ENCODE measurements at regions not wholly inside any gene's neighbourhood (a gene's known extent, or its start where the extent isn't known, plus 50 kb on each side); places are given as distances from the start of the nearest gene placed in this dataset.

DNA sequence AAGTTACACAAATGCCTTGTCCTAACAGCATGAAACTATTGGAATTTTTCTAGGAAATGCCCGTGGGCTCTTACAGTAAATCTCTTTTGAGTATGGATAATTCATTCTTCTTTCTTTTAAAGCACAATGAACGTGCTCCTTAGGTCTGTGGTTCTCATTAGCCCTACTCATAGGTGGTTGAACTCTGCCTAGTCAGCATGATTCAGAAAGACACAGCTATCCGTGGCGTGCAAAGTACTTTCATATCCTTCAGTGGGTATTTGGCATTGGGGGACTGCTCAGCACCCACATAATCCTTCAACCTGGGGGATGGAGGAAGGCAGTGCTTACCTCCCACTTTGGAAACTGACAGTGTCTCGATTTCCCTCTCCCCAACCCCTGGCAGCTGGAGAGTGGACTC is 462.0 kb upstream of the CLINT1 start (continued):
- TF ChIP-seq, protein P1, sequence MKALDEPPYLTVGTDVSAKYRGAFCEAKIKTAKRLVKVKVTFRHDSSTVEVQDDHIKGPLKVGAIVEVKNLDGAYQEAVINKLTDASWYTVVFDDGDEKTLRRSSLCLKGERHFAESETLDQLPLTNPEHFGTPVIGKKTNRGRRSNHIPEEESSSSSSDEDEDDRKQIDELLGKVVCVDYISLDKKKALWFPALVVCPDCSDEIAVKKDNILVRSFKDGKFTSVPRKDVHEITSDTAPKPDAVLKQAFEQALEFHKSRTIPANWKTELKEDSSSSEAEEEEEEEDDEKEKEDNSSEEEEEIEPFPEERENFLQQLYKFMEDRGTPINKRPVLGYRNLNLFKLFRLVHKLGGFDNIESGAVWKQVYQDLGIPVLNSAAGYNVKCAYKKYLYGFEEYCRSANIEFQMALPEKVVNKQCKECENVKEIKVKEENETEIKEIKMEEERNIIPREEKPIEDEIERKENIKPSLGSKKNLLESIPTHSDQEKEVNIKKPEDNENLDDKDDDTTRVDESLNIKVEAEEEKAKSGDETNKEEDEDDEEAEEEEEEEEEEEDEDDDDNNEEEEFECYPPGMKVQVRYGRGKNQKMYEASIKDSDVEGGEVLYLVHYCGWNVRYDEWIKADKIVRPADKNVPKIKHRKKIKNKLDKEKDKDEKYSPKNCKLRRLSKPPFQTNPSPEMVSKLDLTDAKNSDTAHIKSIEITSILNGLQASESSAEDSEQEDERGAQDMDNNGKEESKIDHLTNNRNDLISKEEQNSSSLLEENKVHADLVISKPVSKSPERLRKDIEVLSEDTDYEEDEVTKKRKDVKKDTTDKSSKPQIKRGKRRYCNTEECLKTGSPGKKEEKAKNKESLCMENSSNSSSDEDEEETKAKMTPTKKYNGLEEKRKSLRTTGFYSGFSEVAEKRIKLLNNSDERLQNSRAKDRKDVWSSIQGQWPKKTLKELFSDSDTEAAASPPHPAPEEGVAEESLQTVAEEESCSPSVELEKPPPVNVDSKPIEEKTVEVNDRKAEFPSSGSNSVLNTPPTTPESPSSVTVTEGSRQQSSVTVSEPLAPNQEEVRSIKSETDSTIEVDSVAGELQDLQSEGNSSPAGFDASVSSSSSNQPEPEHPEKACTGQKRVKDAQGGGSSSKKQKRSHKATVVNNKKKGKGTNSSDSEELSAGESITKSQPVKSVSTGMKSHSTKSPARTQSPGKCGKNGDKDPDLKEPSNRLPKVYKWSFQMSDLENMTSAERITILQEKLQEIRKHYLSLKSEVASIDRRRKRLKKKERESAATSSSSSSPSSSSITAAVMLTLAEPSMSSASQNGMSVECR (CRISPR knock-in tag; IDR thresholded peaks at IDR 0.05; ENCODE audit: borderline replicate concordance): no peak
- TF ChIP-seq, protein P2, sequence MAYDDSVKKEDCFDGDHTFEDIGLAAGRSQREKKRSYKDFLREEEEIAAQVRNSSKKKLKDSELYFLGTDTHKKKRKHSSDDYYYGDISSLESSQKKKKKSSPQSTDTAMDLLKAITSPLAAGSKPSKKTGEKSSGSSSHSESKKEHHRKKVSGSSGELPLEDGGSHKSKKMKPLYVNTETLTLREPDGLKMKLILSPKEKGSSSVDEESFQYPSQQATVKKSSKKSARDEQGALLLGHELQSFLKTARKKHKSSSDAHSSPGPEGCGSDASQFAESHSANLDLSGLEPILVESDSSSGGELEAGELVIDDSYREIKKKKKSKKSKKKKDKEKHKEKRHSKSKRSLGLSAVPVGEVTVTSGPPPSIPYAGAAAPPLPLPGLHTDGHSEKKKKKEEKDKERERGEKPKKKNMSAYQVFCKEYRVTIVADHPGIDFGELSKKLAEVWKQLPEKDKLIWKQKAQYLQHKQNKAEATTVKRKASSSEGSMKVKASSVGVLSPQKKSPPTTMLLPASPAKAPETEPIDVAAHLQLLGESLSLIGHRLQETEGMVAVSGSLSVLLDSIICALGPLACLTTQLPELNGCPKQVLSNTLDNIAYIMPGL (CRISPR knock-in tag; IDR thresholded peaks at IDR 0.05): no peak
- no peak for TF ChIP-seq GABPB1 (CRISPR knock-in tag; IDR thresholded peaks at IDR 0.05)
- TF ChIP-seq GTF2I (CRISPR knock-in tag; conservative IDR thresholded peaks at IDR 0.05): no peak
- no peak for TF ChIP-seq KAT7 (CRISPR knock-in tag; IDR thresholded peaks at IDR 0.05; ENCODE audit: borderline replicate concordance)
- no peak for TF ChIP-seq ZNF281 (CRISPR knock-in tag; IDR thresholded peaks at IDR 0.05)
- TF ChIP-seq TP53 (CRISPR knock-in tag; IDR thresholded peaks at IDR 0.05): no peak
- TF ChIP-seq, protein P3, sequence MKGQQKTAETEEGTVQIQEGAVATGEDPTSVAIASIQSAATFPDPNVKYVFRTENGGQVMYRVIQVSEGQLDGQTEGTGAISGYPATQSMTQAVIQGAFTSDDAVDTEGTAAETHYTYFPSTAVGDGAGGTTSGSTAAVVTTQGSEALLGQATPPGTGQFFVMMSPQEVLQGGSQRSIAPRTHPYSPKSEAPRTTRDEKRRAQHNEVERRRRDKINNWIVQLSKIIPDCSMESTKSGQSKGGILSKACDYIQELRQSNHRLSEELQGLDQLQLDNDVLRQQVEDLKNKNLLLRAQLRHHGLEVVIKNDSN (CRISPR knock-in tag; IDR thresholded peaks at IDR 0.05): no peak

DNA sequence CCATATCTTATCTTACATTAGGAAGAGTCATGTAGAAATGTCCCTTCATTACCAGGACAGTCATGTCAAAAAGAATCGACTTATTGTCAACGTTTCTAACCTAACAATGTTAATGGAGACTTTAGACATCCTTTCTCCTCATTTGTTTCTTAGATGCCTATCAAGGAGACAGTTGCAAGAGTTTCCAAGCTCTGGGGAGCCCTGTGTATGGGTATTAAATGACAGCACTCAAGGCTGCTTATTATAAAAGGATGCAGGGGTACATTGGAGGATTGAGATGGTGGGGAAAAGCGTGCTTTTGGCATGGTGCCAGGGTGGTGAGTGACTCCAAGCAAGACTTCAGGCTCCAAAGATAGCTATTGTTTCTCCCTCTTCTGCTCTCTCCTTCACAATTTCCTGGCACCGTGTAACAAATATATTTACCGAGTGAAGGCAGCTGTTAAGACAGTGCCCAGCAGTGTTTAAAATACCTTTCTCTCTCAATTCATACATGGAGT is 461.3 kb upstream of the CLINT1 start:
- ChIA-PET POLR2A (no interaction called here), CTCF (interaction anchor here (0.7 kb wide), 1 partner anchor 319 kb away, joined by 4 read pairs; no protein-coding TSS in a partner anchor)
- no peak overlapping the region for H3K27ac Mint-ChIP-seq
- no peak for ATAC-seq
- no peaks in the 10 kb centered on the region for H3K36me3 Mint-ChIP-seq
- no peak overlapping the region for H3K4me3 Mint-ChIP-seq
- peaks cover 20% of the 10 kb centered on the region for H3K4me1 Mint-ChIP-seq
- DNase-seq (ENCODE audit: low spot score): no peak
- H3K9me3 Mint-ChIP-seq: no peaks in the 10 kb centered on the region
- no peaks in the 10 kb centered on the region for H3K27me3 Mint-ChIP-seq (ENCODE audit: low read depth)
- TF ChIP-seq ATF1 (CRISPR knock-in tag; IDR thresholded peaks at IDR 0.05) (no peak), KAT7 (CRISPR knock-in tag; IDR thresholded peaks at IDR 0.05; ENCODE audit: borderline replicate concordance) (no peak), IRF2 (CRISPR knock-in tag; IDR thresholded peaks at IDR 0.05; ENCODE audit: borderline replicate concordance, low read depth) (no peak)
- TF ChIP-seq, protein P4, sequence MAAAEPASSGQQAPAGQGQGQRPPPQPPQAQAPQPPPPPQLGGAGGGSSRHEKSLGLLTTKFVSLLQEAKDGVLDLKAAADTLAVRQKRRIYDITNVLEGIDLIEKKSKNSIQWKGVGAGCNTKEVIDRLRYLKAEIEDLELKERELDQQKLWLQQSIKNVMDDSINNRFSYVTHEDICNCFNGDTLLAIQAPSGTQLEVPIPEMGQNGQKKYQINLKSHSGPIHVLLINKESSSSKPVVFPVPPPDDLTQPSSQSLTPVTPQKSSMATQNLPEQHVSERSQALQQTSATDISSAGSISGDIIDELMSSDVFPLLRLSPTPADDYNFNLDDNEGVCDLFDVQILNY (CRISPR knock-in tag; IDR thresholded peaks at IDR 0.05): no peak
- TF ChIP-seq, protein P5, sequence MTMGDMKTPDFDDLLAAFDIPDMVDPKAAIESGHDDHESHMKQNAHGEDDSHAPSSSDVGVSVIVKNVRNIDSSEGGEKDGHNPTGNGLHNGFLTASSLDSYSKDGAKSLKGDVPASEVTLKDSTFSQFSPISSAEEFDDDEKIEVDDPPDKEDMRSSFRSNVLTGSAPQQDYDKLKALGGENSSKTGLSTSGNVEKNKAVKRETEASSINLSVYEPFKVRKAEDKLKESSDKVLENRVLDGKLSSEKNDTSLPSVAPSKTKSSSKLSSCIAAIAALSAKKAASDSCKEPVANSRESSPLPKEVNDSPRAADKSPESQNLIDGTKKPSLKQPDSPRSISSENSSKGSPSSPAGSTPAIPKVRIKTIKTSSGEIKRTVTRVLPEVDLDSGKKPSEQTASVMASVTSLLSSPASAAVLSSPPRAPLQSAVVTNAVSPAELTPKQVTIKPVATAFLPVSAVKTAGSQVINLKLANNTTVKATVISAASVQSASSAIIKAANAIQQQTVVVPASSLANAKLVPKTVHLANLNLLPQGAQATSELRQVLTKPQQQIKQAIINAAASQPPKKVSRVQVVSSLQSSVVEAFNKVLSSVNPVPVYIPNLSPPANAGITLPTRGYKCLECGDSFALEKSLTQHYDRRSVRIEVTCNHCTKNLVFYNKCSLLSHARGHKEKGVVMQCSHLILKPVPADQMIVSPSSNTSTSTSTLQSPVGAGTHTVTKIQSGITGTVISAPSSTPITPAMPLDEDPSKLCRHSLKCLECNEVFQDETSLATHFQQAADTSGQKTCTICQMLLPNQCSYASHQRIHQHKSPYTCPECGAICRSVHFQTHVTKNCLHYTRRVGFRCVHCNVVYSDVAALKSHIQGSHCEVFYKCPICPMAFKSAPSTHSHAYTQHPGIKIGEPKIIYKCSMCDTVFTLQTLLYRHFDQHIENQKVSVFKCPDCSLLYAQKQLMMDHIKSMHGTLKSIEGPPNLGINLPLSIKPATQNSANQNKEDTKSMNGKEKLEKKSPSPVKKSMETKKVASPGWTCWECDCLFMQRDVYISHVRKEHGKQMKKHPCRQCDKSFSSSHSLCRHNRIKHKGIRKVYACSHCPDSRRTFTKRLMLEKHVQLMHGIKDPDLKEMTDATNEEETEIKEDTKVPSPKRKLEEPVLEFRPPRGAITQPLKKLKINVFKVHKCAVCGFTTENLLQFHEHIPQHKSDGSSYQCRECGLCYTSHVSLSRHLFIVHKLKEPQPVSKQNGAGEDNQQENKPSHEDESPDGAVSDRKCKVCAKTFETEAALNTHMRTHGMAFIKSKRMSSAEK (CRISPR knock-in tag; IDR thresholded peaks at IDR 0.05; ENCODE audit: borderline replicate concordance): no peak
- TF ChIP-seq, protein P6, sequence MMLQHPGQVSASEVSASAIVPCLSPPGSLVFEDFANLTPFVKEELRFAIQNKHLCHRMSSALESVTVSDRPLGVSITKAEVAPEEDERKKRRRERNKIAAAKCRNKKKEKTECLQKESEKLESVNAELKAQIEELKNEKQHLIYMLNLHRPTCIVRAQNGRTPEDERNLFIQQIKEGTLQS (CRISPR knock-in tag; conservative IDR thresholded peaks at IDR 0.05): no peak
- TF ChIP-seq, protein P7, sequence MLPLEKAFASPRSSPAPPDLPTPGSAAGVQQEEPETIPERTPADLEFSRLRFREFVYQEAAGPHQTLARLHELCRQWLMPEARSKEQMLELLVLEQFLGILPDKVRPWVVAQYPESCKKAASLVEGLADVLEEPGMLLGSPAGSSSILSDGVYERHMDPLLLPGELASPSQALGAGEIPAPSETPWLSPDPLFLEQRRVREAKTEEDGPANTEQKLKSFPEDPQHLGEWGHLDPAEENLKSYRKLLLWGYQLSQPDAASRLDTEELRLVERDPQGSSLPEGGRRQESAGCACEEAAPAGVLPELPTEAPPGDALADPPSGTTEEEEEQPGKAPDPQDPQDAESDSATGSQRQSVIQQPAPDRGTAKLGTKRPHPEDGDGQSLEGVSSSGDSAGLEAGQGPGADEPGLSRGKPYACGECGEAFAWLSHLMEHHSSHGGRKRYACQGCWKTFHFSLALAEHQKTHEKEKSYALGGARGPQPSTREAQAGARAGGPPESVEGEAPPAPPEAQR (CRISPR knock-in tag; IDR thresholded peaks at IDR 0.05): no peak
- TF ChIP-seq, protein P8, sequence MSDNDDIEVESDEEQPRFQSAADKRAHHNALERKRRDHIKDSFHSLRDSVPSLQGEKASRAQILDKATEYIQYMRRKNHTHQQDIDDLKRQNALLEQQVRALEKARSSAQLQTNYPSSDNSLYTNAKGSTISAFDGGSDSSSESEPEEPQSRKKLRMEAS (CRISPR knock-in tag; IDR thresholded peaks at IDR 0.05): no peak
- TF ChIP-seq, protein P9, sequence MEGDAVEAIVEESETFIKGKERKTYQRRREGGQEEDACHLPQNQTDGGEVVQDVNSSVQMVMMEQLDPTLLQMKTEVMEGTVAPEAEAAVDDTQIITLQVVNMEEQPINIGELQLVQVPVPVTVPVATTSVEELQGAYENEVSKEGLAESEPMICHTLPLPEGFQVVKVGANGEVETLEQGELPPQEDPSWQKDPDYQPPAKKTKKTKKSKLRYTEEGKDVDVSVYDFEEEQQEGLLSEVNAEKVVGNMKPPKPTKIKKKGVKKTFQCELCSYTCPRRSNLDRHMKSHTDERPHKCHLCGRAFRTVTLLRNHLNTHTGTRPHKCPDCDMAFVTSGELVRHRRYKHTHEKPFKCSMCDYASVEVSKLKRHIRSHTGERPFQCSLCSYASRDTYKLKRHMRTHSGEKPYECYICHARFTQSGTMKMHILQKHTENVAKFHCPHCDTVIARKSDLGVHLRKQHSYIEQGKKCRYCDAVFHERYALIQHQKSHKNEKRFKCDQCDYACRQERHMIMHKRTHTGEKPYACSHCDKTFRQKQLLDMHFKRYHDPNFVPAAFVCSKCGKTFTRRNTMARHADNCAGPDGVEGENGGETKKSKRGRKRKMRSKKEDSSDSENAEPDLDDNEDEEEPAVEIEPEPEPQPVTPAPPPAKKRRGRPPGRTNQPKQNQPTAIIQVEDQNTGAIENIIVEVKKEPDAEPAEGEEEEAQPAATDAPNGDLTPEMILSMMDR (IDR thresholded peaks at IDR 0.05): no peak

Measured in WTC11 (cell line).